ENCODE measurements at regions not wholly inside any gene's neighbourhood (a gene's known extent, or its start where the extent isn't known, plus 50 kb on each side); places are given as distances from the start of the nearest gene placed in this dataset.

GRCh38 chr7:4428526-4428925 is 253.6 kb upstream of the FOXK1 start:
- no peak overlapping the region for H3K27ac Mint-ChIP-seq
- H3K4me3 Mint-ChIP-seq: no peak overlapping the region
- Histone ChIP-seq H3K79me2 (replicated peaks; ENCODE audit: insufficient read depth) (no peaks in the 10 kb centered on the region), H3K27me3 (ENCODE audit: insufficient read depth) (no peaks in the 10 kb centered on the region), H3K27ac (ENCODE audit: low read depth) (no peak overlapping the region), H2AFZ (no peak overlapping the region), H3K4me2 (no peak overlapping the region), H3K4me3 (no peak overlapping the region), H4K20me1 (replicated peaks; ENCODE audit: insufficient read depth) (no peaks in the 10 kb centered on the region), H3F3A (replicated peaks; ENCODE audit: low read depth) (no peaks in the 10 kb centered on the region), H3K4me1 (ENCODE audit: insufficient read depth) (no peaks in the 10 kb centered on the region), H3K9me2 (ENCODE audit: insufficient read depth) (peaks cover 4% of the 10 kb centered on the region; the same call in 1 of the 2 replicates), H3K36me3 (ENCODE audit: insufficient read depth) (no peaks in the 10 kb centered on the region)
- TF ChIP-seq CREB1 (CRISPR knock-in tag; IDR thresholded peaks at IDR 0.05; ENCODE audit: low read depth) (no peak), ZNF114 (CRISPR knock-in tag; IDR thresholded peaks at IDR 0.05) (no peak), EZH2 (IDR thresholded peaks at IDR 0.05; ENCODE audit: low read depth, unreplicated experiment) (no peak), STAT1 (IDR thresholded peaks at IDR 0.05; ENCODE audit: unreplicated experiment) (no peak), ZNF462 (CRISPR knock-in tag; IDR thresholded peaks at IDR 0.05) (no peak), CTCF (conservative IDR thresholded peaks at IDR 0.05; ENCODE audit: low read depth in 2 of 2) (no peak), ETS1 (IDR thresholded peaks at IDR 0.05) (no peak), EZH2phosphoT487 (IDR thresholded peaks at IDR 0.05; ENCODE audit: unreplicated experiment) (no peak), REST (IDR thresholded peaks at IDR 0.05; ENCODE audit: unreplicated experiment) (no peak), NANOG (IDR thresholded peaks at IDR 0.05; ENCODE audit: borderline replicate concordance) (no peak), JUNB (IDR thresholded peaks at IDR 0.05; ENCODE audit: unreplicated experiment) (no peak)
- H3K9me3 Mint-ChIP-seq: peaks cover 92% of the 10 kb centered on the region
- H3K4me1 Mint-ChIP-seq: no peaks in the 10 kb centered on the region
- DNase-seq (ENCODE audit: low spot score): no peak
- no peak for ATAC-seq
- peaks cover 29% of the 10 kb centered on the region for H3K36me3 Mint-ChIP-seq (ENCODE audit: low read depth)
- peaks cover 4% of the 10 kb centered on the region for H3K27me3 Mint-ChIP-seq (ENCODE audit: insufficient read depth, low read depth, poor library complexity)
